Glomerular visceral epithelial cell (primary cell): ENCODE measurements at regions not wholly inside any gene's neighbourhood (a gene's known extent, or its start where the extent isn't known, plus 50 kb on each side); places are given as distances from the start of the nearest gene placed in this dataset.

ENCODE experiments used
- DNase-seq: peaks from one replicate; pipeline ENCODE4 v3.0.0-alpha.2; 2016; ENCODE audit errors: extremely low spot score

DNA sequence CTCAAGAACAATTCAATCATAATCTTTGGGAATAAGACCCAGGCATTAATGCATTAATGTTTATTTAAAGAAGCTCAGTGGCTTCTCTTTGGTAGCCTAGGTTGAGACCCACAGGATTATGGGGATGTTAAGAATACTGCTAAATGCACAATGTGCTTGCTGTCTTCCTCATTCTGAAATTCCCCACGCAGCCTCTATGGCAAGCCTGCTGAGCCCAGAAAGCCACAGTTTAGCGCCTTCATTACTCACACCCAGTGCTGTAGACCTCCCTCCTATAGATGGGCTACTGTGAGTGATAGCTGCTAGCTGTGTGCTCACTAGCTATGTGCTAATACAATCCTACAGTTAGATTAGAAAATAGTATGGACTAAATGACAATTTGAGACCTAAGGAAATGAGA is 90.6 kb downstream of the TNFSF13B start:
- DNase-seq, result no peak

- DNase-seq, result no peak
Observed at GRCh38 chr13:108361769-108362168, 92.3 kb downstream of the TNFSF13B start.

GRCh38 chr13:108363666-108364065 is 94.1 kb downstream of the TNFSF13B start:
- no peak for DNase-seq

DNA sequence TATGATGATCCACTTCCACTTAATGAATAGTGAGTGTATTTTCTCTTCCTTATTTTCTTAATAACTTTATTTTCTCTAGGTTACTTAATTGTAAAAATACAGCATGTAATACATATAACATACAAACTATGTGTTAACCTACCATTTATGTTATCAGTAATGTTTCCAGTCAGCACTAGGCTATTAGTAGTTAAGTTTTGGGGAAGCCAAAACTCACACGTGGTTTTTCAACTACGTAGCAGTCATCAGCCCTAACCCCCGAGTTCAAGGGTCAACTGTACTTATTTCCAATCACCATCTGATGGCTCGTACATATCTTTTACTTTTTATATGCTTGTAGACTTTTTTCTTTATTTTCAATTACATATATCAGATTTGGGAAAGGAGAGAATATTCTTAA is 95.7 kb downstream of the TNFSF13B start:
- DNase-seq, result no peak

DNA sequence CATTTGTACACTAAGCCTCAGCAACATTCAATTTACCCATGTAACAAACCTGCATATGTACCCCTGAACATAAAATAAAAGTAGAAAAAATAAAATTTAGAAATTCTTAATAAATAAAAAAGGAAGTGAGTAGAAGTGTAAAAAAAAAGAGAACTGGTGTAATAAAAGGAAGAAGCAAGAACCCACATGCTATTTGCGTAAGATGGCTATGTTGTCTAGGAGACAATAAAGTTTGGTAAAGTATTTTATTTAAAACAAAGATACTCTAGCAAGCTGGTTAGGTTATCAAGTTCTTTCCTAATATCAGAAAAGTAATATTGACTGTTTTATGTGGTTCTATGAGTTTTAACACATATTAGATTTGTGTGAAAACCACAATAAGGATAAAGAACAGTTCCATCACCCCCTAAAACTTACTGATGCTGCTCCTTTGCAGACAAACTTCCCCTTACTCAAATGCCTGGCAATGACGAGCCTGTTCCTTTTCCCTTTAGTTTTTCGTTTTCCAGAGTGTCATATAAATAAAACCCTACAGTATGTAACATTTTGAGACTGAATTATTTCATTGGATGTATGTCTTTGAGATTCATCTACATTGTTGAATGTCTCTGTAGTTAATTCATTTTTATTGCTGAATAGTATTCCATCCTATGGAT is 98.9 kb downstream of the TNFSF13B start:
- no peak for DNase-seq

DNA sequence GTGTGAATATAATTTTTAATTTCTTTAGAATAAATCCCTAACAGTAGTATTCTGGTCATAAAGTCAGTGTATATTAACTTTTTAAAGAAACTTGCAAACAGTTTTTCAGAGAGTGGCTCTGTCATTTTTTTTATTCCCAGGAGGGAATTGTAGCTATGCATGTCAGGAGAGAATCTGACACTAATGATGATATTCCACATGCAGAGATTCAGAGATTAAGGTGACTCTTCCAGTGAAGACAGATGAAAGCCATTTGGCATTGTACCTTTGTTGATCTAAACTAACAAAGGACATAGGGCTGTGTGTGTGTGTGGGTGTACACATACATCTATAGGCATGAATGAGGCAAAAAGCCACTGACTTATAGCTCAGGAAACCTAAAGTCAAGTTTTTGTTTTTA is 99.9 kb downstream of the TNFSF13B start:
- no peak for DNase-seq

DNA sequence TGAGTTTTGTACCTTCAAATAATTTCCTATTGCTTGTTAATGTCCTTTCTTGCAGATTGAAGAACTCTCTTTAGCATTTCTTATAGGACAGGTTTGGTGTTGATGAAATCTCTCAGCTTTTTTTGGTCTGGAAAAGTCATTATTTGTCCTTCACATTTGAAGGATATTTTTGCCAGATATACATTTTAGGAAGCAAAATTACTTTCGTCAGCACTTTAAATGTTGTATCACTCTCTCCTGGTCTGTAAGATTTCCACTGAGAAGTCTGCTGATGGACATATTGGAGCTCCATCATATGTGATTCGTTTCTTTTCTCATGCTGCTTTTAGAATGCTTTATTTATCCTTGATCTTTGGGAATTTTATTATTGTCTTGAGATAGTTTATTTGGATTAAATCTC is 105.5 kb downstream of the TNFSF13B start:
- DNase-seq, result no peak

GRCh38 chr13:108375772-108376171 is 106.3 kb downstream of the TNFSF13B start:
- DNase-seq, result no peak

- no peak for DNase-seq
Observed at GRCh38 chr13:108376308-108376707, 106.8 kb downstream of the TNFSF13B start.

GRCh38 chr13:108377646-108378206 is 108.2 kb downstream of the TNFSF13B start:
- no peak for DNase-seq

GRCh38 chr13:108383667-108384066 is 114.1 kb downstream of the TNFSF13B start:
- DNase-seq, result no peak

GRCh38 chr13:108387156-108387555 is 117.6 kb downstream of the TNFSF13B start:
- no peak for DNase-seq

DNA sequence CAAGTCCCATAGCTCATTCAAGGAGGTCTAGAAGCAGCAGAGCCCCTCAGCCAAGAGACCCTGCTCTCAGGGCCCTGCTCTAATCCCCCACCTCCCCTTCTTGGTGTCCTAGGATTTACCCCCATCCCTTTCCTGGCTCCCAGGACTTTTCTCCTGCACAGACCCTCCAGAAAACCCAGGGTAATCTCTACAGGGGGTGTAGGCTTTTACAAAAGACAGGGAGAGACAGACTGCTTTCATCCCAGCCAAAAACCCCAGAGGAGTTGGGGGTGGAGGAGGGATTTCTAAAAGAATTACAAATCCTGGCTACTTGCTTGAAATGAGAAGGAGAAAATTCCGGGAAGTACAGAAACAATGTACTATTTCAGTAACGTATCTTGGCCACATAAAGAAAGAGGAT is 133.3 kb downstream of the TNFSF13B start:
- no peak for DNase-seq

- no peak for DNase-seq
Observed at GRCh38 chr13:108407495-108407894, 138.0 kb downstream of the TNFSF13B start.

- no peak for DNase-seq
Observed at GRCh38 chr13:108408672-108409071, 139.2 kb downstream of the TNFSF13B start.

- DNase-seq, result no peak
Observed at GRCh38 chr13:108409730-108410129, 140.2 kb downstream of the TNFSF13B start.

DNA sequence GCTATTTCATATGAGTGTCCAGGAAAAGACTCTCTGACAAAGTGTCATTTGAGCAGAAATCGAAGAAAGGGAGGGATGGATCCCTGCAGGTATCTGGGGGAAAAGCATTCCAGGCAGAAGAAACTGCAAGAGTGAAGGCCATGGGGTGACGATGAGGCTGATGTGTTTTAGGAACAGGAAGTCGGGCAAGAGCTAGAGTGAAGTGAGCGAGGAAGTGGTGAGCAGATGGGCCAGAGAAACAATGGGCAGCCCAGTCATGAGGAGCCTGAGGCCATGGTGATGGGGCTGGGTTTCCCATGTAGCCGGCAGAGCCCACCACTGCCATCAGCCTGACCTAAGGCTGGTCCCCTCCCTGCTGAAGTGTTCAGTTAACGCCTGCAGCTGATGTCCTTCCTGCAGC is 150.2 kb downstream of the TNFSF13B start:
- DNase-seq, result no peak

DNA sequence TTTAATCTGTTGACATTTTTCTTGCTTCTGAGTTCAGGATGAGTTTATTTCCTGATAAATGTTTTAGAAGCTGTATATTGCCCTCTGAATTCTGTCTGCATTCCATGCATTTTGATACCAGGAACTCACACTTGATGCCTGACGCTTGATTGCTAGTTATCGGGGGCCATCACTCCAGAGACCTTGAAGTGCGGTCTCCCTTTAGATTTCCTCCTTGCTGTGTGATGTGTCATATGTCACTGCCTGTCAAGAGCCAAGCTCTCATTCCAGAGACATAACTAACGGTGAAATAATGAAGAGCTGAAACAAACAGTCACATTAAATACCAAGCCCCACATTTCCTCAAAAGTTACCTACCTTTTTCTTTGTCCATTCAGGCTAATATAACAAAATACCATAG is 155.5 kb downstream of the TNFSF13B start:
- DNase-seq, result no peak

DNA sequence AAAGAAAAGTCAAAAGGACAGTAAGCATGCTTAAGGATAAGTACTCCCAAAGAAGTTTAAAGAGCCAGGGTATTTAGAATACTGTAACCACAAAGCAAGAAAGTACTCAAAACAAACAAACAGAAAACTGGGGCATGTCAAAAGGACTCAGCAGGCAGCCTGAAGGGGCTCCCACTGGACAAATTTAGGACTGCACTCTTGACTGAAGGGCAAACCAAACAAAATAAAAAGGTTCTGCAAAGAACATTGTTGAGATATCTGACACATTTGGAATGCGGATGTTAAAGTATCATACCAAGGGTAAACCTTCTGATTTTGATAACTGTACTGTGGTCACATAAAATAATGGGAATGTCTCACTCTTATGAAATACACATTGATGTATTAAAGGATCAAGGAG is 157.4 kb downstream of the TNFSF13B start:
- DNase-seq, result no peak

DNA sequence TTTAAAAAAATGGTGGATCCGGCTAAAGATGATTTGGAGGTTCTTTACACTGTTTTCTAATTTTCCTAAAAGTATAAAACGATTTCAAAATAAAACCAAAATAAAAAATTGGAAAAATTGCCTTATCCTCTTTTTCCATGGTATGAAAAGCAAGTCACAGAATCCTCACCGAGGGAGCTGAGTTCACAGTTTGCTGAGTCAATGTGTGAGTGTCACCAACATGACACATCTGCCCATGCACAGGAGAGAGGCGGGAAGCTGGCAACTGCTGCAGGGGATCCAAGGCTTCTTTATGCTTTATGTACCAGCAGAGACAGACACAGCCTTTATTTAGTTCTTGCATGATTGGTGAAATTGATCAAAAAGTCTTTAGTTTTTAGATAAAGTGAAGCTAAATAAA is 157.8 kb downstream of the TNFSF13B start:
- DNase-seq, result no peak

GRCh38 chr13:108428691-108429090 is 159.2 kb downstream of the TNFSF13B start:
- DNase-seq, result no peak

- DNase-seq, result no peak
Observed at GRCh38 chr13:108433976-108434755, 164.6 kb downstream of the TNFSF13B start.
